Cardiac fibroblast (primary cell): ENCODE measurements at regions not wholly inside any gene's neighbourhood (a gene's known extent, or its start where the extent isn't known, plus 50 kb on each side); places are given as distances from the start of the nearest gene placed in this dataset.

Source experiments
- DNase-seq, 2 donors: peaks; one replicate each; pipeline versions ENCODE4 v3.0.0 to v3.0.0-alpha.2; 2010; ENCODE audit warnings: low read depth in 2 of 2
- H3K4me3 ChIP-seq, 2 donors: replicated peaks in 1 of 2; 1 replicate in 1 of 2; 2 replicates in 1 of 2; pipeline ENCODE4 v1.5.1; 2011; ENCODE audit warnings: low read depth in 2 of 2, low read length in 2 of 2, mild to moderate bottlenecking in 2 of 2, moderate library complexity in 1 of 2
- CTCF ChIP-seq: IDR thresholded peaks from one replicate; pipeline ENCODE4 v1.5.1; 2011; ENCODE audit warnings: low read depth, mild to moderate bottlenecking, low read length, inconsistent platforms

GRCh38 chr3:164521644-164522043 is 556.7 kb downstream of the SI start:
- H3K4me3 ChIP-seq = no peak overlapping the region
- no peak for DNase-seq
- TF ChIP-seq CTCF = no peak

- no peak for TF ChIP-seq CTCF
- no peak for DNase-seq
- H3K4me3 ChIP-seq = no peak overlapping the region
Measured at GRCh38 chr3:164521139-164521538, 557.2 kb downstream of the SI start.

- no peak for TF ChIP-seq CTCF
- DNase-seq = no peak
- no peak overlapping the region for H3K4me3 ChIP-seq
Measured at GRCh38 chr3:164515256-164515655, 563.0 kb downstream of the SI start.

GRCh38 chr3:164514576-164514975 is 563.7 kb downstream of the SI start:
- TF ChIP-seq CTCF = no peak
- no peak for DNase-seq
- no peak overlapping the region for H3K4me3 ChIP-seq

- no peak overlapping the region for H3K4me3 ChIP-seq
- DNase-seq = peak in 1 of 2 donors; percentile 3
- TF ChIP-seq CTCF = no peak
Measured at GRCh38 chr3:164507886-164508285, 570.4 kb downstream of the SI start.

GRCh38 chr3:164498917-164499316 is 579.4 kb downstream of the SI start:
- TF ChIP-seq CTCF = no peak
- H3K4me3 ChIP-seq = no peak overlapping the region
- DNase-seq = no peak

GRCh38 chr3:164488893-164489292 is 589.4 kb downstream of the SI start:
- no peak for TF ChIP-seq CTCF
- no peak for DNase-seq

More at GRCh38 chr3:164488893-164489292, 589.4 kb downstream of the SI start:
- no peak overlapping the region for H3K4me3 ChIP-seq
